IMR-90 (cell line): ENCODE measurements at regions not wholly inside any gene's neighbourhood (a gene's known extent, or its start where the extent isn't known, plus 50 kb on each side); places are given as distances from the start of the nearest gene placed in this dataset.

ENCODE experiments used
- ATAC-seq: fragments of 200-7000 bp; cut with Tn5 transposase; 2 replicates; pipeline ENCODE4 v1.9.1; 2020; ENCODE audit warnings: low read depth, mild to moderate bottlenecking, moderate library complexity
- BruUV-seq: library from RNA; stranded (reverse); fragments of 400-500 nt; replicated peaks from 2 replicates; lab custom pipeline; 2021; lab: Mats Ljungman, UMichigan
- CTCF ChIA-PET: fragments of 300-600 bp; formaldehyde crosslinking; extraction: SDS; loops from one replicate; lab custom pipeline; 2021; ENCODE audit warnings: antibody characterized with exemption; lab: Yijun Ruan, JAX
- POLR2A ChIA-PET: fragments of 300-600 bp; sonication (Branson Sonifier 250); formaldehyde crosslinking; loops from one replicate; lab custom pipeline; 2022; ENCODE audit warnings: antibody characterized with exemption; ENCODE audit not compliant: unreplicated experiment; lab: Charles Lee
- DNase-seq: peaks from one replicate; pipeline ENCODE4 v3.0.0; 2013
- H2AFZ ChIP-seq: replicated peaks from 2 replicates; pipeline ENCODE3; 2013; ENCODE audit warnings: low read length, mild to moderate bottlenecking; ENCODE audit not compliant: poor library complexity
- H2AK5ac ChIP-seq: 2 replicates; pipeline ENCODE4 v1.6.1; 2013; ENCODE audit warnings: low read depth, low read length, inconsistent platforms
- H2AK9ac ChIP-seq: replicated peaks from 2 replicates; pipeline ENCODE3; 2013; ENCODE audit warnings: mild to moderate bottlenecking, low read depth, low read length, moderate library complexity; ENCODE audit not compliant: poor library complexity
- H2BK120ac ChIP-seq: 2 replicates; pipeline ENCODE4 v1.6.1; 2013; ENCODE audit warnings: low read depth, low read length, inconsistent platforms
- H2BK15ac ChIP-seq: 3 replicates; pipeline ENCODE4 v1.6.1; 2013; ENCODE audit warnings: low read depth, low read length, inconsistent platforms
- H2BK20ac ChIP-seq: 2 replicates; pipeline ENCODE4 v1.6.1; 2013; ENCODE audit warnings: low read depth, mild to moderate bottlenecking, inconsistent platforms, low read length, moderate library complexity
- H2BK5ac ChIP-seq: 2 replicates; pipeline ENCODE4 v1.6.1; 2013; ENCODE audit warnings: mild to moderate bottlenecking, low read depth, low read length, inconsistent platforms; ENCODE audit not compliant: poor library complexity, severe bottlenecking
- H3K14ac ChIP-seq: replicated peaks from 2 replicates; pipeline ENCODE4 v1.6.1; 2013; ENCODE audit warnings: low read depth, low read length, inconsistent platforms
- H3K18ac ChIP-seq: 2 replicates; pipeline ENCODE4 v1.6.1; 2013; ENCODE audit warnings: low read depth, low read length, control low read depth
- H3K23ac ChIP-seq: 2 replicates; pipeline ENCODE4 v1.6.1; 2013; ENCODE audit warnings: low read depth, low read length, inconsistent platforms
- H3K27ac ChIP-seq: 2 replicates; pipeline ENCODE4 v1.5.1; 2013; ENCODE audit warnings: mild to moderate bottlenecking, control low read depth, low read length; ENCODE audit not compliant: insufficient read depth
- H3K27me3 ChIP-seq: 2 replicates; pipeline ENCODE4 v1.6.1; 2013; ENCODE audit warnings: low read length; ENCODE audit not compliant: control insufficient read depth, insufficient read depth
- H3K36me3 ChIP-seq: 2 replicates; pipeline ENCODE4 v1.6.1; 2013; ENCODE audit warnings: low read length, mixed read lengths; ENCODE audit not compliant: control insufficient read depth, insufficient read depth
- H3K4ac ChIP-seq: 2 replicates; pipeline ENCODE4 v1.6.1; 2013; ENCODE audit warnings: low read depth, low read length, inconsistent platforms
- H3K4me1 ChIP-seq: 2 replicates; pipeline ENCODE4 v1.6.1; 2013; ENCODE audit warnings: low read length, mixed read lengths; ENCODE audit not compliant: control insufficient read depth, insufficient read depth
- H3K4me2 ChIP-seq: 2 replicates; pipeline ENCODE4 v1.6.1; 2013; ENCODE audit warnings: low read depth, mild to moderate bottlenecking, control low read depth, low read length, moderate library complexity
- H3K4me3 ChIP-seq: 2 replicates; pipeline ENCODE4 v1.5.1; 2013; ENCODE audit warnings: low read depth, mild to moderate bottlenecking, control low read depth, low read length, moderate library complexity; ENCODE audit not compliant: insufficient read depth
- H3K56ac ChIP-seq: 2 replicates; pipeline ENCODE4 v1.6.1; 2013; ENCODE audit warnings: low read length, inconsistent platforms; ENCODE audit not compliant: insufficient read depth; ENCODE audit errors: extremely low read depth
- H3K79me1 ChIP-seq, 2 experiments: 2 replicates each; pipeline ENCODE4 v1.6.1; 2013; ENCODE audit warnings: low read length in 2 of 2, inconsistent platforms in 1 of 2, low read depth in 1 of 2
- H3K9ac ChIP-seq: 2 replicates; pipeline ENCODE4 v1.6.1; 2013; ENCODE audit warnings: low read depth, low read length, control low read depth
- H3K9me1 ChIP-seq: 2 replicates; pipeline ENCODE4 v1.6.1; 2013; ENCODE audit warnings: low read length, inconsistent platforms; ENCODE audit not compliant: insufficient read depth
- H3K9me3 ChIP-seq: 2 replicates; pipeline ENCODE4 v1.6.1; 2013; ENCODE audit warnings: low read length; ENCODE audit not compliant: control insufficient read depth, insufficient read depth
- H4K20me1 ChIP-seq: 2 replicates; pipeline ENCODE4 v1.6.1; 2013; ENCODE audit warnings: low read length, inconsistent platforms; ENCODE audit not compliant: insufficient read depth
- H4K5ac ChIP-seq: 2 replicates; pipeline ENCODE4 v1.6.1; 2013; ENCODE audit warnings: mild to moderate bottlenecking, low read depth, low read length, control low read depth
- H4K8ac ChIP-seq, 2 experiments: 2 replicates each; pipeline ENCODE4 v1.6.1; 2013; ENCODE audit warnings: low read depth in 2 of 2, low read length in 2 of 2, control low read depth in 1 of 2, inconsistent platforms in 1 of 2
- H4K91ac ChIP-seq: 2 replicates; pipeline ENCODE4 v1.6.1; 2013; ENCODE audit warnings: low read depth, low read length, inconsistent platforms; ENCODE audit not compliant: insufficient read depth
- BHLHE40 ChIP-seq: fragments of 150-350 bp; IDR thresholded peaks from 2 replicates; pipeline ENCODE4 v1.6.1; 2016; ENCODE audit warnings: mild to moderate bottlenecking, low read depth, low read length
- CHD1 ChIP-seq: IDR thresholded peaks from 2 replicates; pipeline ENCODE4 v1.6.1; 2012; ENCODE audit warnings: low read depth, low read length, improper control_type of control experiment
- CTCF ChIP-seq: conservative IDR thresholded peaks from 2 replicates; pipeline ENCODE4 v1.5.1; 2012; ENCODE audit warnings: mild to moderate bottlenecking, low read depth, low read length, improper control_type of control experiment
- MAFK ChIP-seq: IDR thresholded peaks from 2 replicates; pipeline ENCODE4 v1.6.1; 2012; ENCODE audit warnings: low read depth, low read length, improper control_type of control experiment
- MAZ ChIP-seq: IDR thresholded peaks from 2 replicates; pipeline ENCODE4 v1.6.1; 2012; ENCODE audit warnings: low read depth, mild to moderate bottlenecking, low read length, improper control_type of control experiment, moderate library complexity, borderline replicate concordance
- RAD21 ChIP-seq: IDR thresholded peaks from 2 replicates; pipeline ENCODE4 v1.6.1; 2012; ENCODE audit warnings: low read length, improper control_type of control experiment
- WGBS, 2 experiments: methylation state at CpG; one replicate each; pipeline versions ENCODE4 v1.1.5 to v1.1.7; 2013; ENCODE audit warnings: missing lambda C conversion rate in 2 of 2; ENCODE audit not compliant: insufficient read length in 1 of 2; ENCODE audit errors: extremely low coverage in 2 of 2; 5-methylcytosine and 5-hydroxymethylcytosine counted together
- dilution Hi-C: fragments of 300-500 bp; cut with HindIII; formaldehyde crosslinking; loops from one replicate; pipeline ENCODE4 v1.14.3; 2018; ENCODE audit warnings: low sequenced_read_pairs; ENCODE audit not compliant: unreplicated experiment
- in situ Hi-C: fragments of 300-500 bp; cut with MboI; formaldehyde crosslinking; loops from 3 replicates; pipeline ENCODE4 v1.14.3; 2019; ENCODE audit warnings: low sequenced_read_pairs, inconsistent platforms, mixed read lengths
- intact Hi-C: fragments of 100-400 bp; cut with micrococcal nuclease; formaldehyde crosslinking; loops from 2 replicates; pipeline ENCODE4 v1.10.0; 2022
- TF ChIP-seq, protein P1 (sequence below): fragments of 150-350 bp; IDR thresholded peaks from 2 replicates; pipeline ENCODE4 v1.6.1; 2017; ENCODE audit warnings: mild to moderate bottlenecking, antibody characterized with exemption, low read length, low read depth

DNA sequence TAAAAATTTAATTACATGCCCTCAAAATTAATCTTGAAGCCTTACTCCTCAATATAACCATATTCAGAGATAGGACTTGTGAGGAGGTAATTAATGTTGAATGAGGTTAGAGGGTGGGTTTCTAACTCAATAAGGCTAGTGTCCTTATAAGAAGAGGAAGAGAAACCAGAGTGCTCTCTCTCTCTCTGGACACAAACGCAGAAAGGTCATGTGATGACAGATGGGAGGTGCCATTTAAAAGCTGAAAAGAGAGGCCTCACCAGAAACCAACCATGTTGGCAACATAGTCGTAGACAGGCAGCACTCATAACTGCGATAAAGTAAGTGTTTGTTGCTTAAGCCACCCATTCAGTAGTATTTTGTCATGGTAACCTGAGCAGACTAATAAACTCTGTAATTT is 378.5 kb upstream of the LMO3 start:
- intact Hi-C loops (no loop called here), in situ Hi-C loops (no loop called here), dilution Hi-C loops (no loop called here)
- H3K9me3 ChIP-seq = peaks cover 3% of the 10 kb centered on the region
- H3K4ac ChIP-seq = no peak overlapping the region
- no peak overlapping the region for H4K8ac ChIP-seq
- no peak overlapping the region for H2AK9ac ChIP-seq
- H3K27me3 ChIP-seq = no peaks in the 10 kb centered on the region
- H2BK20ac ChIP-seq = no peak overlapping the region
- no peak overlapping the region for H2BK120ac ChIP-seq
- no CpG with 5 or more reads among the region's 3 CpGs for WGBS, 2 experiments
- no peak overlapping the region for H3K9ac ChIP-seq
- H4K20me1 ChIP-seq = no peaks in the 10 kb centered on the region
- no peaks in the 10 kb centered on the region for H3K79me1 ChIP-seq
- CTCF ChIA-PET = no interaction called here
- H3K4me2 ChIP-seq = no peak overlapping the region
- no peak overlapping the region for H4K5ac ChIP-seq
- no peaks in the 10 kb centered on the region for H3K4me1 ChIP-seq
- no peaks in the 10 kb centered on the region for H3K9me1 ChIP-seq
- H2AFZ ChIP-seq = no peak overlapping the region
- H3K56ac ChIP-seq = no peak overlapping the region
- no peak overlapping the region for H3K23ac ChIP-seq
- H4K91ac ChIP-seq = no peak overlapping the region
- no peak overlapping the region for H3K14ac ChIP-seq
- POLR2A ChIA-PET = no interaction called here
- no peak overlapping the region for H2BK5ac ChIP-seq
- no peak overlapping the region for H2AK5ac ChIP-seq
- no peak for ATAC-seq
- TF ChIP-seq CHD1 = no peak
- TF ChIP-seq RAD21 = no peak
- no peak for TF ChIP-seq CTCF
- no peak for TF ChIP-seq MAFK
- TF ChIP-seq, protein P1, sequence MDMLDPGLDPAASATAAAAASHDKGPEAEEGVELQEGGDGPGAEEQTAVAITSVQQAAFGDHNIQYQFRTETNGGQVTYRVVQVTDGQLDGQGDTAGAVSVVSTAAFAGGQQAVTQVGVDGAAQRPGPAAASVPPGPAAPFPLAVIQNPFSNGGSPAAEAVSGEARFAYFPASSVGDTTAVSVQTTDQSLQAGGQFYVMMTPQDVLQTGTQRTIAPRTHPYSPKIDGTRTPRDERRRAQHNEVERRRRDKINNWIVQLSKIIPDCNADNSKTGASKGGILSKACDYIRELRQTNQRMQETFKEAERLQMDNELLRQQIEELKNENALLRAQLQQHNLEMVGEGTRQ = no peak
- TF ChIP-seq BHLHE40 = no peak
- no peak for TF ChIP-seq MAZ
- no peak for DNase-seq
- no TSS peak for BruUV-seq
- H3K18ac ChIP-seq = no peak overlapping the region
- no peak overlapping the region for H2BK15ac ChIP-seq
- H3K27ac ChIP-seq = no peak overlapping the region
- no peak overlapping the region for H3K4me3 ChIP-seq
- H3K36me3 ChIP-seq = no peaks in the 10 kb centered on the region
